GM12891 (cell line): ENCODE measurements at regions not wholly inside any gene's neighbourhood (a gene's known extent, or its start where the extent isn't known, plus 50 kb on each side); places are given as distances from the start of the nearest gene placed in this dataset.
"Not testable (repeated sequence)": the region's sequence is repeated elsewhere in the genome, so short reads cannot be mapped to it uniquely, and the experiment has no call there.

Experiments
- DNase-seq: peaks from one replicate; pipeline ENCODE4 v3.0.0; 2011; ENCODE audit warnings: low spot score; ENCODE audit not compliant: insufficient read length
- FAIRE-seq: peaks from 2 replicates; lab custom pipeline; 2011; peaks lifted over from hg19 to GRCh38; lab: Jason Lieb, UNC
- PAX5 ChIP-seq: IDR thresholded peaks from 2 replicates; pipeline ENCODE4 v1.6.1; 2011; ENCODE audit warnings: low read length, moderate library complexity, mild to moderate bottlenecking; ENCODE audit not compliant: insufficient read depth, severe bottlenecking
- POLR2A ChIP-seq: IDR thresholded peaks from 2 replicates; pipeline ENCODE4 v1.6.1; 2011; ENCODE audit warnings: low read depth, low read length, control low read depth
- POLR2AphosphoS5 ChIP-seq: IDR thresholded peaks from 2 replicates; pipeline ENCODE4 v1.6.1; 2011; ENCODE audit warnings: low read depth, low read length, control low read depth
- POU2F2 ChIP-seq: IDR thresholded peaks from 2 replicates; pipeline ENCODE4 v1.6.1; 2011; ENCODE audit warnings: low read depth, mild to moderate bottlenecking, control low read depth, low read length, moderate library complexity
- SPI1 ChIP-seq: IDR thresholded peaks from 2 replicates; pipeline ENCODE4 v1.6.1; 2011; ENCODE audit warnings: low read depth, low read length, control low read depth
- TAF1 ChIP-seq: IDR thresholded peaks from 2 replicates; pipeline ENCODE4 v1.6.1; 2011; ENCODE audit warnings: low read depth, low read length, control low read depth

- DNase-seq = no peak
- no peak for TF ChIP-seq POLR2A
- no peak for TF ChIP-seq SPI1
- TF ChIP-seq POU2F2 = no peak
- no peak for TF ChIP-seq PAX5
- no peak for FAIRE-seq
Measured at GRCh38 chr13:73168226-73168952, 109.6 kb downstream of the KLF5 start.

- TF ChIP-seq POLR2AphosphoS5 (no peak), POLR2A (no peak), TAF1 (no peak), POU2F2 (no peak), PAX5 (no peak), SPI1 (no peak)
- DNase-seq = no peak
- no peak for FAIRE-seq
Measured at GRCh38 chr13:73167028-73167820, 108.4 kb downstream of the KLF5 start.

GRCh38 chr13:73166204-73166603 lies 107.4 kb downstream of the KLF5 start:
- FAIRE-seq (no peak), DNase-seq (no peak)
- TF ChIP-seq POLR2AphosphoS5 = no peak

GRCh38 chr13:73162912-73163911 lies 104.4 kb downstream of the KLF5 start:
- DNase-seq (no peak), FAIRE-seq (no peak)
- no peak for TF ChIP-seq TAF1
- TF ChIP-seq PAX5 = no peak
- TF ChIP-seq POLR2A = no peak
- TF ChIP-seq POLR2AphosphoS5 = no peak
- no peak for TF ChIP-seq SPI1
- TF ChIP-seq POU2F2 = no peak

GRCh38 chr13:73160371-73161031 lies 101.7 kb downstream of the KLF5 start:
- FAIRE-seq, DNase-seq: not testable (repeated sequence)

GRCh38 chr13:73158851-73159250 lies 100.0 kb downstream of the KLF5 start:
- FAIRE-seq (no peak), DNase-seq (no peak)
- TF ChIP-seq POLR2A = no peak
- TF ChIP-seq POLR2AphosphoS5 = no peak
- no peak for TF ChIP-seq SPI1
- TF ChIP-seq POU2F2 = no peak
- no peak for TF ChIP-seq PAX5
- no peak for TF ChIP-seq TAF1

- TF ChIP-seq SPI1 (no peak), POLR2AphosphoS5 (no peak), TAF1 (no peak), POU2F2 (no peak)
- FAIRE-seq (no peak), DNase-seq (no peak)
Measured at GRCh38 chr13:73157031-73157430, 98.2 kb downstream of the KLF5 start.

GRCh38 chr13:73146707-73147106 lies 87.9 kb downstream of the KLF5 start:
- TF ChIP-seq POU2F2 (no peak), POLR2AphosphoS5 (no peak), PAX5 (no peak), POLR2A (no peak), TAF1 (no peak), SPI1 (no peak)
- DNase-seq (no peak), FAIRE-seq (no peak)

- FAIRE-seq (no peak), DNase-seq (no peak)
- TF ChIP-seq POU2F2 = no peak
- TF ChIP-seq PAX5 = no peak
- no peak for TF ChIP-seq TAF1
- TF ChIP-seq POLR2AphosphoS5 = no peak
- TF ChIP-seq POLR2A = no peak
- no peak for TF ChIP-seq SPI1
Measured at GRCh38 chr13:73142071-73142470, 83.3 kb downstream of the KLF5 start.
